ENCODE measurements at regions not wholly inside any gene's neighbourhood (a gene's known extent, or its start where the extent isn't known, plus 50 kb on each side); places are given as distances from the start of the nearest gene placed in this dataset.

GRCh38 chr13:64305246-64305645 is 2889.6 kb upstream of the PCDH20 start:
- Histone ChIP-seq H3K9ac (ENCODE audit: low read length) (no peak overlapping the region), H4K20me1 (ENCODE audit: insufficient read depth, low read length) (no peaks in the 10 kb centered on the region), H3K36me3 (replicated peaks; ENCODE audit: insufficient read depth, low read length) (no peaks in the 10 kb centered on the region), H2AFZ (ENCODE audit: low read length) (no peak overlapping the region), H3K27me3 (replicated peaks; ENCODE audit: insufficient read depth, low read length) (no peaks in the 10 kb centered on the region), H3K9me2 (replicated peaks; ENCODE audit: insufficient read depth, low read length) (no peaks in the 10 kb centered on the region), H3F3A (ENCODE audit: insufficient read depth, low read length) (no peaks in the 10 kb centered on the region), H3K27ac (ENCODE audit: low read length) (no peak overlapping the region), H3K4me2 (ENCODE audit: low read depth, low read length) (no peak overlapping the region), H3K4me1 (ENCODE audit: low read length) (no peaks in the 10 kb centered on the region), H3K4me3 (ENCODE audit: low read length) (no peak overlapping the region), H3K79me2 (ENCODE audit: low read length) (no peaks in the 10 kb centered on the region), H3K9me3 (replicated peaks; ENCODE audit: insufficient read depth, low read length) (no peaks in the 10 kb centered on the region)
- TF ChIP-seq, protein P1, sequence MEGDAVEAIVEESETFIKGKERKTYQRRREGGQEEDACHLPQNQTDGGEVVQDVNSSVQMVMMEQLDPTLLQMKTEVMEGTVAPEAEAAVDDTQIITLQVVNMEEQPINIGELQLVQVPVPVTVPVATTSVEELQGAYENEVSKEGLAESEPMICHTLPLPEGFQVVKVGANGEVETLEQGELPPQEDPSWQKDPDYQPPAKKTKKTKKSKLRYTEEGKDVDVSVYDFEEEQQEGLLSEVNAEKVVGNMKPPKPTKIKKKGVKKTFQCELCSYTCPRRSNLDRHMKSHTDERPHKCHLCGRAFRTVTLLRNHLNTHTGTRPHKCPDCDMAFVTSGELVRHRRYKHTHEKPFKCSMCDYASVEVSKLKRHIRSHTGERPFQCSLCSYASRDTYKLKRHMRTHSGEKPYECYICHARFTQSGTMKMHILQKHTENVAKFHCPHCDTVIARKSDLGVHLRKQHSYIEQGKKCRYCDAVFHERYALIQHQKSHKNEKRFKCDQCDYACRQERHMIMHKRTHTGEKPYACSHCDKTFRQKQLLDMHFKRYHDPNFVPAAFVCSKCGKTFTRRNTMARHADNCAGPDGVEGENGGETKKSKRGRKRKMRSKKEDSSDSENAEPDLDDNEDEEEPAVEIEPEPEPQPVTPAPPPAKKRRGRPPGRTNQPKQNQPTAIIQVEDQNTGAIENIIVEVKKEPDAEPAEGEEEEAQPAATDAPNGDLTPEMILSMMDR (IDR thresholded peaks at IDR 0.05; ENCODE audit: low read length): no peak
- TF ChIP-seq EZH2 (optimal IDR thresholded peaks at IDR 0.05; ENCODE audit: low read depth, low read length): no peak
- no peak for TF ChIP-seq EZH2phosphoT487 (IDR thresholded peaks at IDR 0.05; ENCODE audit: low read length)
- no peak for DNase-seq

GRCh38 chr13:64300239-64300638 is 2884.6 kb upstream of the PCDH20 start:
- DNase-seq: no peak
- no peaks in the 10 kb centered on the region for H3F3A ChIP-seq (ENCODE audit: insufficient read depth, low read length)
- no peak overlapping the region for H3K4me3 ChIP-seq (ENCODE audit: low read length)
- H4K20me1 ChIP-seq (ENCODE audit: insufficient read depth, low read length): no peaks in the 10 kb centered on the region
- no peak overlapping the region for H3K9ac ChIP-seq (ENCODE audit: low read length)
- no peaks in the 10 kb centered on the region for H3K79me2 ChIP-seq (ENCODE audit: low read length)
- no peaks in the 10 kb centered on the region for H3K4me1 ChIP-seq (ENCODE audit: low read length)
- H3K4me2 ChIP-seq (ENCODE audit: low read depth, low read length): no peak overlapping the region
- H2AFZ ChIP-seq (ENCODE audit: low read length): no peak overlapping the region
- no peaks in the 10 kb centered on the region for H3K36me3 ChIP-seq (replicated peaks; ENCODE audit: insufficient read depth, low read length)
- H3K9me3 ChIP-seq (replicated peaks; ENCODE audit: insufficient read depth, low read length): no peaks in the 10 kb centered on the region
- no peaks in the 10 kb centered on the region for H3K9me2 ChIP-seq (replicated peaks; ENCODE audit: insufficient read depth, low read length)
- TF ChIP-seq, protein P1 (IDR thresholded peaks at IDR 0.05; ENCODE audit: low read length): no peak
- TF ChIP-seq EZH2phosphoT487 (IDR thresholded peaks at IDR 0.05; ENCODE audit: low read length) (no peak), EZH2 (optimal IDR thresholded peaks at IDR 0.05; ENCODE audit: low read depth, low read length) (no peak)
- no peak overlapping the region for H3K27ac ChIP-seq (ENCODE audit: low read length)
- no peaks in the 10 kb centered on the region for H3K27me3 ChIP-seq (replicated peaks; ENCODE audit: insufficient read depth, low read length)

GRCh38 chr13:64293923-64294322 is 2878.3 kb upstream of the PCDH20 start:
- Histone ChIP-seq H3K9me3 (replicated peaks; ENCODE audit: insufficient read depth, low read length) (no peaks in the 10 kb centered on the region), H3F3A (ENCODE audit: insufficient read depth, low read length) (no peaks in the 10 kb centered on the region), H3K9ac (ENCODE audit: low read length) (no peak overlapping the region), H3K27ac (ENCODE audit: low read length) (no peak overlapping the region), H3K27me3 (replicated peaks; ENCODE audit: insufficient read depth, low read length) (no peaks in the 10 kb centered on the region), H3K9me2 (replicated peaks; ENCODE audit: insufficient read depth, low read length) (no peaks in the 10 kb centered on the region), H2AFZ (ENCODE audit: low read length) (no peak overlapping the region), H4K20me1 (ENCODE audit: insufficient read depth, low read length) (no peaks in the 10 kb centered on the region), H3K4me2 (ENCODE audit: low read depth, low read length) (no peak overlapping the region), H3K4me3 (ENCODE audit: low read length) (no peak overlapping the region), H3K4me1 (ENCODE audit: low read length) (no peaks in the 10 kb centered on the region), H3K36me3 (replicated peaks; ENCODE audit: insufficient read depth, low read length) (no peaks in the 10 kb centered on the region), H3K79me2 (ENCODE audit: low read length) (no peaks in the 10 kb centered on the region)
- no peak for TF ChIP-seq EZH2phosphoT487 (IDR thresholded peaks at IDR 0.05; ENCODE audit: low read length)
- TF ChIP-seq, protein P1 (IDR thresholded peaks at IDR 0.05; ENCODE audit: low read length): no peak
- TF ChIP-seq EZH2 (optimal IDR thresholded peaks at IDR 0.05; ENCODE audit: low read depth, low read length): no peak
- DNase-seq: no peak

Data from MM.1S (cell line).